Vagina (tissue), 2 donors: ENCODE measurements at regions not wholly inside any gene's neighbourhood (a gene's known extent, or its start where the extent isn't known, plus 50 kb on each side); places are given as distances from the start of the nearest gene placed in this dataset.

Experiments used
- DNase-seq, 2 donors: peaks; one replicate each; pipeline ENCODE4 v3.0.0-alpha.2; 2017; ENCODE audit errors: extremely low spot score in 2 of 2
- H3K27ac ChIP-seq: fragments of 200-600 bp; sonication (generic); one replicate; pipeline ENCODE4 v1.5.1; 2019
- H3K27me3 ChIP-seq: fragments of 200-600 bp; sonication (generic); one replicate; pipeline ENCODE4 v1.5.1; 2019
- H3K36me3 ChIP-seq, 2 donors: fragments of 200-600 bp; sonication (generic); one replicate each; pipeline ENCODE4 v1.5.1; 2017 to 2019
- H3K4me1 ChIP-seq: fragments of 200-600 bp; sonication (generic); one replicate; pipeline ENCODE4 v1.5.1; 2019
- H3K4me3 ChIP-seq, 2 donors: fragments of 200-600 bp; sonication (generic); 1 replicate in 1 of 2; 2 replicates in 1 of 2; pipeline ENCODE4 v1.5.1; 2016 to 2019
- H3K9me3 ChIP-seq: fragments of 200-600 bp; sonication (generic); one replicate; pipeline ENCODE4 v1.5.1; 2019
- CTCF ChIP-seq, 3 experiments: fragments of 450-650 bp in 2 of 3; fragments of 200-600 bp in 1 of 3; sonication (generic) in 1 of 3; IDR thresholded peaks; one replicate each; pipeline ENCODE4 v1.5.1; 2017 to 2019; ENCODE audit warnings: antibody characterized with exemption in 3 of 3, mild to moderate bottlenecking in 2 of 3, moderate library complexity in 2 of 3
- POLR2A ChIP-seq, 2 donors: fragments of 450-650 bp; IDR thresholded peaks; one replicate each; pipeline ENCODE4 v1.6.1; 2017; ENCODE audit warnings: antibody characterized with exemption in 2 of 2, mild to moderate bottlenecking in 2 of 2, moderate library complexity in 2 of 2
- POLR2AphosphoS5 ChIP-seq, 2 donors: sonication (generic); formaldehyde crosslinking; IDR thresholded peaks; one replicate each; pipeline ENCODE4 v1.9.0; 2017; ENCODE audit warnings: antibody characterized with exemption in 2 of 2, mild to moderate bottlenecking in 2 of 2, low read depth in 1 of 2; ENCODE audit not compliant: insufficient read depth in 1 of 2
- intact Hi-C: fragments of 100-400 bp; cut with DNase I; formaldehyde crosslinking; loops from one replicate; pipeline ENCODE4 v1.15.1; 2023

DNA sequence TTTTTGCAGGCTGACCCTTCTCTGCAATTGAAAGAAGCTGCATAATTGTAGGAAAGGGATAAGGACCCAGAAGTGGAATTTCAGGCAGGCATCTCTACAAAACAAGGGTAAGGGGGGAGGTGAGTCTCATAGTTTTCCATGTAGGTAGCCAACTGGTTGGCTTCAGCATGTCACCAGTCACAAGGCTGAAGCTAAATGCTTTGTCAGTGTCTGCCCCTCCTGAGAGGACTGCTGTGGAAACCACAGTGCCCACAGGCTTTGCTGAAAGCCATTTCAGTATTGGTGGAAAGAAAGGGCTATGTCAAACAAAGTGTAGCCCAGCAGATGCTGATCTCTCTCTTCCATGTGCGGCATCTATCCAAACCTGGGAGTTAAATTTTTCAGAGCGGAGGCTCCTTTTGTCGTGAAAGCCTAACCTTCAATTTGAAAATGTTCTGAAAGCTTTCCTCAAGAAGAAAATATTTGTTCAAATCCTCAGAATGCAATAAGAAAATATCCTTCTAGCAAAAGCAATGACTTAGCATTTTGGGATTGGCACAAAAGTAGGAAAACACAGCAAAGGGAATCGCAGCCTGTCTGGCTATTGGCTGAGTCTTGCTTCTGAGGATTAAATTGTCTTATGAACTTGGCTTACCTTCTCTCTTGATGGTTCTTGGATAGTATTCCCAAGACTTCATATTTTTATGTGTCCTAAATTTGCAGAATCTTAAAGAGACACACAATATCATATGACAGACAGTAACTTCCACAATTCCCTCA, 591.7 kb downstream of the PLPP3 start:
- Histone ChIP-seq H3K36me3 (no peaks in the 10 kb centered on the region), H3K27me3 (no peaks in the 10 kb centered on the region), H3K27ac (no peak overlapping the region), H3K4me3 (no peak overlapping the region), H3K9me3 (no peaks in the 10 kb centered on the region), H3K4me1 (peaks cover 7% of the 10 kb centered on the region)
- DNase-seq, result no peak
- intact Hi-C loops, result no loop called here
- no peak for TF ChIP-seq POLR2AphosphoS5 (IDR thresholded peaks at IDR 0.05; ENCODE audit: insufficient read depth in 1 of 2, low read depth in 1 of 2)
- TF ChIP-seq CTCF (IDR thresholded peaks at IDR 0.05), result no peak
- TF ChIP-seq POLR2A (IDR thresholded peaks at IDR 0.05), result no peak

GRCh38 chr1:55986003-55986402, 593.4 kb downstream of the PLPP3 start:
- Histone ChIP-seq H3K4me3 (no peak overlapping the region), H3K27ac (no peak overlapping the region), H3K9me3 (no peaks in the 10 kb centered on the region), H3K4me1 (peaks cover 7% of the 10 kb centered on the region), H3K36me3 (no peaks in the 10 kb centered on the region), H3K27me3 (no peaks in the 10 kb centered on the region)
- intact Hi-C loops, result no loop called here
- TF ChIP-seq POLR2AphosphoS5 (IDR thresholded peaks at IDR 0.05; ENCODE audit: insufficient read depth in 1 of 2, low read depth in 1 of 2), result no peak
- TF ChIP-seq POLR2A (IDR thresholded peaks at IDR 0.05), result no peak
- TF ChIP-seq CTCF (IDR thresholded peaks at IDR 0.05), result no peak
- no peak for DNase-seq

GRCh38 chr1:55981010-55981650, 598.2 kb downstream of the PLPP3 start:
- Histone ChIP-seq H3K4me1 (no peaks in the 10 kb centered on the region), H3K36me3 (no peaks in the 10 kb centered on the region), H3K27me3 (no peaks in the 10 kb centered on the region), H3K9me3 (no peaks in the 10 kb centered on the region), H3K4me3 (no peak overlapping the region), H3K27ac (no peak overlapping the region)
- DNase-seq, result no peak
- intact Hi-C loops, result no loop called here
- TF ChIP-seq POLR2A (IDR thresholded peaks at IDR 0.05), result no peak
- no peak for TF ChIP-seq CTCF (IDR thresholded peaks at IDR 0.05)
- no peak for TF ChIP-seq POLR2AphosphoS5 (IDR thresholded peaks at IDR 0.05; ENCODE audit: insufficient read depth in 1 of 2, low read depth in 1 of 2)

GRCh38 chr1:55980582-55980981, 598.8 kb downstream of the PLPP3 start:
- Histone ChIP-seq H3K36me3 (no peaks in the 10 kb centered on the region), H3K4me3 (no peak overlapping the region), H3K9me3 (no peaks in the 10 kb centered on the region), H3K27ac (no peak overlapping the region), H3K27me3 (no peaks in the 10 kb centered on the region), H3K4me1 (no peaks in the 10 kb centered on the region)
- no peak for TF ChIP-seq CTCF (IDR thresholded peaks at IDR 0.05)
- TF ChIP-seq POLR2A (IDR thresholded peaks at IDR 0.05), result no peak
- TF ChIP-seq POLR2AphosphoS5 (IDR thresholded peaks at IDR 0.05; ENCODE audit: insufficient read depth in 1 of 2, low read depth in 1 of 2), result no peak
- intact Hi-C loops, result no loop called here
- DNase-seq, result no peak
